HG03571 (cell line): ENCODE measurements at regions not wholly inside any gene's neighbourhood (a gene's known extent, or its start where the extent isn't known, plus 50 kb on each side); places are given as distances from the start of the nearest gene placed in this dataset.

Experiments used
- ATAC-seq: cut with Tn5 transposase; IDR thresholded peaks from one replicate; pipeline ENCODE4 v1.9.1; 2021; ENCODE audit not compliant: unreplicated experiment

- no peak for ATAC-seq
Observed at GRCh38 chrX:806586-806985, 176.0 kb downstream of the SHOX start.

GRCh38 chrX:805988-806387, 175.4 kb downstream of the SHOX start:
- ATAC-seq: no peak

GRCh38 chrX:805103-805670, 174.6 kb downstream of the SHOX start:
- no peak for ATAC-seq

- ATAC-seq: no peak
Observed at GRCh38 chrX:802846-803245, 172.3 kb downstream of the SHOX start.

- no peak for ATAC-seq
Observed at GRCh38 chrX:799808-800207, 169.2 kb downstream of the SHOX start.

DNA sequence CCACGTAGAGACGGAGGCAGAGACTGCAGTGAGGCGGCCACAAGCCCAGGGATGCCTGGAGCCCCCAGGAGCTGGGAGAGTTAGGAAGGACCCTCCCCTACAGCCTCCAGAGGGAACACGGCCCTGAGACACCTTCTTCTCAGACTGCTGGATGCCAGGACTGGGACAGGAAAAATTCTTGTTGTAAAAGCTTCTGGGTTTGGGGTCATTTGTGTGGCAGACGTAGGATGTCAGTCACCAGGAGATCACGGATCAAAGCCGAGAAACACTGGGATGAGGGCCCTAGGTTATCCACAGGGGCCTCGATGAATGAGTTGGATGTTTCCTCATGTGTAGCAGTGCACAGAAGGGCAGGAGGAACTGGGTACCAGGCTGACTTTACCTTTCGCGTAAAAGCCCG, 163.7 kb downstream of the SHOX start:
- no peak for ATAC-seq

GRCh38 chrX:793216-793770, 162.7 kb downstream of the SHOX start:
- no peak for ATAC-seq

- no peak for ATAC-seq
Observed at GRCh38 chrX:791479-792034, 161.0 kb downstream of the SHOX start.

DNA sequence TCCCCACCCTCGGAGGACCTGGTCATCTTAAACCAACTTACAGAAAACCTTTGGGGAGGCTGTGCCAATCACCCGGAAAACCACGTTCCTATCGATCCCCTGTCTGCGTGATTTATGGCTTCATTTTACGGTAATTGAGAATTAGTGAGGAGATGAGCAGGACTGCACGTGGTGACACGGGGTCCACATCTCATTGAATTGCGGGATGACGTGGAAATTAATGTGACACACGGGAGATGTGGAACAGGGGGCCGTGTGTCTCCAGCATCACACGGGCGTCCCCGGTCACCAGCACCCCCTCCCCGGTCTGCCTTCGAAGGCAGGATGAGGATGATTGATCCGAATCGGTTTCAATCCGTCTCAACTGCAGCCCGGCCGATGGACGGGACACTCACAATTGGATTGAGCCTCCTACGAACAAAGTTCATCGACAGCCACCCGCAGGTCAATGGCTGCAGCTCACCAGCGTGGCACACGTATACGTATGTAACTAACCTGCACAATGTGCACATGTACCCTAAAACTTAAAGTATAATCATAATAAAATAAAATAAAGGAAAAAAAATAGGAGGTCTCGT, 160.3 kb downstream of the SHOX start:
- no peak for ATAC-seq

GRCh38 chrX:790041-790506, 159.5 kb downstream of the SHOX start:
- ATAC-seq: no peak

GRCh38 chrX:789096-789495, 158.5 kb downstream of the SHOX start:
- ATAC-seq: no peak

DNA sequence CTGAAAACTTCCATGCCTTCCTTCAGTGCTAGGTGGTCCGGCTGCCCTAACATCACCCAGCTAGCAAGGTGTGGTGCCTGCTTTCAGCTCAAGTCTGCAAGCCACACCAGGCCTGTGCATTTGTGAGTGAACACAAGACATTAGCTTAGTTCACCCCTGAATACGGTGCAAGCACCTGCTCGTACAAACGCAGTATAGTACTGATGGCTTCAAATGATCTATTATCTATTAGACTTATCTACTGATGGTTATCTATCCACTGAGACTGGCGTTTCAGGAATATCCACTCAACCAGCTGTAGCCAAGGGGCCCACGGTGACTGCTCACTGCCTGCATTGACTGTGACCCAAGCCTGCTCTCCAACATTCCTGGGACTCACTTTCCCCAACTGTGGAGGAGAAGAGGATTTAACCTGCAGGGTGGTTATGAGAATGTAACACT, 155.9 kb downstream of the SHOX start:
- no peak for ATAC-seq

- no peak for ATAC-seq
Observed at GRCh38 chrX:784829-785228, 154.2 kb downstream of the SHOX start.

DNA sequence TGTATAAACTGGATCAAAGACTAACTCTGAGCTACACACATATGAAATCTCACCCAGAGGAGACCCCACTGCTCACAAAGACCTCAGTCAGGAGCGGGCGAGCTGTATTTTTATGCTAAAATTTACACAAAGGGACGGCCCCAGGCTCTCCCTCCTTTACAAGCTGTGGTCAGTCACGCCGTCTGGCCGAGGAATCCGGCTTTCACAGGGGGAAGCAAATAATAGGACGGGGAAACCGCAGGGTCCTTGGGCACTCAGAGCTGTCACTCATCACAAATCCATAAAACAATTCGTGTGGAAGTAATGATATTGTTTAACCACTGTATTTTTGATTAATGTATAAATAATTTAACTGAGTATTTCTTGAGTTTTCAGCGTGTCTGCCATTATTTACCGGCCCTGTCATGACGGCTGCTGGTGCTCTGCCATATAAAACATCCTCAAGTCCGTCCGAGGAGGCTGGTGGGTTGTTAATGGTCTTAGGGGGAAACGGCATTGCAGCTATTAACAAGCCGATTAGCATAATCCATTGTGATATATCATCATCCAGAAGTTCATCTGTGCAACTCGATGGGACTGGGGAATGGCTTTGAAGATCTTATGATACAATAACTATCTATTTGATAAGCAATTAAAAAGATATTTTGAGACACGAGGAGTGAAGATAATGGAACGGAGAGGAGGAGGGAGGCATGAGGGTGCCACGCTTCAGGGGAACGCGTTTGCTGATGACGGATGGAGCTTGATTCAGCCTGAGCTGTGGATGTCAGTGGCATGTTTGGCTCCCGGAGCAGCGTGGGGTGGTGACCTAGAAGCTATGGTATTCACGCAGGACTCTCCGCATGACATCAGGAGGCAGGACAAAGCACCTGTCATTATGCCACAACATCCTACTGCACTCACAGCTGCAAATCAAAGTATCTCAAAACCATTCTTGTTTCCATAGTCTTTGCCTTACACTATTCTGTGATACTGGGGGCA, 150.9 kb downstream of the SHOX start:
- no peak for ATAC-seq

DNA sequence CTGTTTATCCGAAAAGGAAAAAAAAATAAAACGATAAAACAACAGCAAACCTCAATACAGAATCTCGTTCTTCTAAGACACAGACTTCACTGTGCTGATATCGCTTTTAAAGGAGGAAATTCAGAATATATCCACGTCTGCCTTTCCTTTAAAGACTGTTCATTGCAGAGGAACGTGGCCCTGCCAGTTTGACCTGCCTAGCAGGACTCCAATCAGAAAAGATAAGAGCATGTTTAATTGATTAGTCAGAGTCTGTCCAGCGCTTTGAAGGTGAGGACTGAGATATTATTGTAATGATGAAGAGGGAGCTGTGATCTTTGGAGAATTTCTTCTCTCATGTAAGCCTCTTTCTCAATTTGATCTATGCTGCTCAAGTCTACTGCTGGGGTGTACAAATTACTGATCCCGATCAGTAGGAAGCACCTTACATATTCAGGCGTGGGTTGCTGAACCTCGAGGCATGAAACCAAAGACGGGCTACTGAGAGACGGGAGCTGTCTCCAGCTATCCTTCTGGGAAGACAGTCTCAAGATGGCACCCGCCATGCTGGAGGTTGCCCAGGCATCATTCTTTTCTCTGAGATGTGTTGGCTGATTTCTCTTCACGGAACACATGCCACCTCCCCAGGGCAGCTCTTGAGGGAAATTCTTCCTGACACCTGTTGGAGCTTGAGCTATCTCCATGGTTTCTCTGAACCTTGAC, 146.1 kb downstream of the SHOX start:
- no peak for ATAC-seq

DNA sequence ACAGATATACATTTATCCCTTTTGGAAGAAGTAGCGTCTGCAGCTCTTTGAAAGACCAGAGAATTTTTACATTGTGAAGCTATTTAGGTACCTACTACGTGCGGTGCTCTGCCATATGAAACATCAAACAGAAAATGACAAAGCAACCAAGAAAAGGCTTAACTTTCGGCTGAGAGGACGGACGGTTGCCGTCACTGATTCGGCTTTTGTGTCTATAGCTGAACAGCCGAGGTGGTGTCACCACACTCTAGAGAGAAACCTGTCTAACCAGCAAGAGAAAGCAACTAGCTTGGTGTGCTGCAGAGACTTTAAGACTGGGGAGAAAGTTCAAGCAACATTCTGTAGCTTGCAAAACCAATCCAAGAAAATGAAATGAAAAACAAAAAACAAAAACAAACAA, 145.5 kb downstream of the SHOX start:
- ATAC-seq: no peak

GRCh38 chrX:774536-774935, 143.9 kb downstream of the SHOX start:
- no peak for ATAC-seq

- ATAC-seq: no peak
Observed at GRCh38 chrX:773292-774025, 142.9 kb downstream of the SHOX start.

DNA sequence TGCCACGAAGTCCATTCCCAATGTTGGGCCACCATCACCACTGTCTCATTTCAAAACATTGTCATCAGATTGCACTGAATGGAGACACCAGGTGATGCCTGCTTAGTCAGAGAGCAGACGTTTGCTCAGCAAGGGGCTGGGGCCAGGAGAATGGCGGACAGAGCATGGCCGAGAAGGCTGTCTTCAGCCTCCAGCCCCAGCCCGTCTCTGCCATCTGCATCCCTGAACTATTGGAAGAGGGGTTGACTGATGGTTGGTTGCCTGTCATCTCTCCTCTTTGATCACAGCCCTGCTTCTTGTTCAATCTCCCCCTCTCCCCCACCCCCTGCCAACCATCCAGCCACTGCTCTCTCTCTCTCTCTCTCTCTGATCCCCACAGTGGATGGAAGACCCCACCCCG, 140.9 kb downstream of the SHOX start:
- no peak for ATAC-seq

DNA sequence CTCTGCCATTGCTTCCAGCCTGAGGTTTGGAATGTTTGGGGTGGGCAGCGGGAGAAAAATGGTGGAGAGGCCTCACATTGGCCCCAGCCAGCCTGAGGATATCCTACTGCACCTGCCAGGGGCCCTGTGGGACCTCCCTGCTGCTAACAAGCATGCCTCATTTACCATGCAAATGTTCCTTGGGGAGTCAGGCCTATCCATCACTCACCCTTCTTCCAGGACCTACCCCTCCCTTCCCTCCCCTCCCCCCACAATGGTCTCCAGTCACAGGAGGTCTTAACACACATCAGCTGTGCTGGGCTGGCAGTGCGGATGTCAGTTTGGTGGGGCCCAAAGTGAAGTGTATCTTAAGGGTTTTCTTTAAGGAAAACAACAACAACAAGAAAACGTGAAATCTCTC, 139.2 kb downstream of the SHOX start:
- ATAC-seq: no peak
